ENCODE measurements at regions not wholly inside any gene's neighbourhood (a gene's known extent, or its start where the extent isn't known, plus 50 kb on each side); places are given as distances from the start of the nearest gene placed in this dataset.

DNA sequence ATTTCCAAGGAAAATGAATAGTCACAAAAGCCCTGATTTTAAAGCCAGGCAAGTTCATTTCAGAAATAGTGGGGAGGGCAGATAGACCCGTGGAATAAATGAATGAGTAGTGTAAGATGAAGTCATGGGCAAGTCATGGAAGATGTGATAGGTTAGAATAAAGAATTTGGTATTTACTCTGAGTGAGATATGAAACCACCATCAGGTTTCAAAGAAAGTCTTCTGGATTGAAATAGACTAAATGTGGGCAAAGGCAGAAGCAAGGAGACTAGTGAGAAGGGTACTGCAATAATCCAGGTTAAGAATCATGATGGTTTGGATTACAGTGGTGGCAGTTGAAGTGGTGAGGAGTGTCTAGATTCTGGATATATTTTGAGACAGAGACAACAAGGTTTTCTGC, 218.5 kb upstream of the AFF2 start:
- TF ChIP-seq ZFX (IDR thresholded peaks at IDR 0.05; ENCODE audit: borderline replicate concordance), result no peak
- TF ChIP-seq CTCF (IDR thresholded peaks at IDR 0.05), result no peak
- no peak overlapping the region for H3K27ac ChIP-seq

DNA sequence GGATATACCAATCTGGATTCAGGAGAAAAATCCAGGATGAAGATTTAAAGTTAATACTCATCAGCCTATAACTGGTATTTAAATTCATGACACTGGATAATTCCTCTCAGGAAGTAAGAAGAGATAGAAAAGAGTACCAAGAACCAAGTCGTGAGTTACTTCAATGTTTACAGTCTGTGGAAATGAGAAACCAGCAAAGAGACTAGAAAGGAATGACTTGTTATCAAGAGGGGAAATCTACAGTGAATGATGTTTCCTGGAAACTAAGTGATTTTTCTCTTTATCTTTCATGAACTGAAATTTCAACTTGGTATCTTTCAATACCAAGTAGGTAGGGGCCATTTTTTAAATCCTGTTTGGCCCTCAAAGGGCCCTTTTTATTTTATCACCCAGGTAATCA, 217.9 kb upstream of the AFF2 start:
- no peak for TF ChIP-seq ZFX (IDR thresholded peaks at IDR 0.05; ENCODE audit: borderline replicate concordance)
- TF ChIP-seq CTCF (IDR thresholded peaks at IDR 0.05), result no peak
- H3K27ac ChIP-seq, result no peak overlapping the region

GRCh38 chrX:148284056-148284455, 216.4 kb upstream of the AFF2 start:
- TF ChIP-seq CTCF (IDR thresholded peaks at IDR 0.05) (no peak), ZFX (IDR thresholded peaks at IDR 0.05; ENCODE audit: borderline replicate concordance) (no peak)

DNA sequence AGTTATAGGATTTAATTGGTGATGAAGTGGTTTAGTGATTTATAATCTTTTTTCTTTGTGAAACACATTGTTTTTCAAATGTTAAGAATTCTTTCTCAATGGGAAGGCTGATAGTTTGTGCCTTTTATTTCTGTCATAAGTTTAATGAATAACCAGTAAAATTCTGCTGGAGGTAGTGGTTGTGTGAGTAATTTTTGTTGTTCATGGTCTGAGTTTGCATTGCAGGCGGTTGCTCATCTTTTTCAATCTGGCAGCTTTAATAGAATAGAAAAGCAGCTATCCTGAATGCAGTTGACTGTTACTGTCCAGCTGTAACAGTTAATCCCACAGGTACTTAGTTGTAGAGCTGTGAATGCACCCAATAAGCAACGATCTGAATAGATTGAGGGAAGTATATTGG, 215.6 kb upstream of the AFF2 start:
- no peak for TF ChIP-seq CTCF (IDR thresholded peaks at IDR 0.05)
- no peak for TF ChIP-seq ZFX (IDR thresholded peaks at IDR 0.05; ENCODE audit: borderline replicate concordance)
- H3K27ac ChIP-seq, result no peak overlapping the region

More at GRCh38 chrX:148284056-148284455, 216.4 kb upstream of the AFF2 start:
- H3K27ac ChIP-seq, result no peak overlapping the region

DNA sequence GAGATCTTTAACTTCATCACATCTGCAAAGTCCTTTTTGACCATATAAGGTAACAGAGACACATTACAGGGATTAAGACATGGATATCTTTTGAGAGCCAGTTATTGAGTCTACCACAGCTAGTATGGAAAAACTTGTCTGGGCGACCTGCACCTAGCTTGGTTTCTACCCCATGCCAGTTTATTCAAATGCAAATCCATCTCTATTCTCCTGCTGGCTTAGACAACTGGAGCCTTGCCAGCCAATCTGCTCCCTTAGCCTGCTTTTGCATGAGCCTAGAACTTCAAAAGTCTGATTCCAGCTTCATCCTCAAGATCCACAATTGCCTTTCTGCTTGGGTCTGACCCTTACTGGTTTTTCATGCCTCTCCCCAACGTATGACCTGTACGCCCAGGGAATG, 212.0 kb upstream of the AFF2 start:
- TF ChIP-seq CTCF (IDR thresholded peaks at IDR 0.05), result no peak
- no peak for TF ChIP-seq ZFX (IDR thresholded peaks at IDR 0.05; ENCODE audit: borderline replicate concordance)
- no peak overlapping the region for H3K27ac ChIP-seq

- no peak overlapping the region for H3K27ac ChIP-seq
- no peak for TF ChIP-seq CTCF (IDR thresholded peaks at IDR 0.05)
- TF ChIP-seq ZFX (IDR thresholded peaks at IDR 0.05; ENCODE audit: borderline replicate concordance), result no peak
Measured at GRCh38 chrX:148290041-148290440, 210.4 kb upstream of the AFF2 start.

DNA sequence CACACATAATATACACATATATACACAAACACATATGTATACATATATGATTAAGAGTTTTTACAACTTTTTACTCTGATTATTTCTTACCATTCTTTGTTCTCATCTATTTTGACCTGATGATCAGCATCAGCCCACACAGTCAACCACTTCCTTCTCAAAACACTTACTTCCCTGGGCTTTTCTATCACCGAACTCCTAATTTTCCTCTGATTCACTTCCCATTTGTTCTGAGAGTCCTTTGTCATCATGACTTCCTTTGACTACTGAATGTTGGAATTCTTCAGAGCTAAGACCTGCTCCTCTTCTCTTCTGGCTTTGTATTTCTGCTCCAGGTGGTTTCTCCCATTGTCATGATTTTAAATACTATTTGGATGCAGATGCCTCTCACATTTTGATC, 209.5 kb upstream of the AFF2 start:
- no peak for TF ChIP-seq ZFX (IDR thresholded peaks at IDR 0.05; ENCODE audit: borderline replicate concordance)
- no peak for TF ChIP-seq CTCF (IDR thresholded peaks at IDR 0.05)

More for the DNA sequence above, 209.5 kb upstream of the AFF2 start:
- no peak overlapping the region for H3K27ac ChIP-seq

Data from 22Rv1 (cell line).